Testis (tissue), 2 donors: ENCODE measurements at regions not wholly inside any gene's neighbourhood (a gene's known extent, or its start where the extent isn't known, plus 50 kb on each side); places are given as distances from the start of the nearest gene placed in this dataset.

Source experiments
- DNase-seq: peaks from one replicate; pipeline ENCODE4 v3.0.0-alpha.2; 2019
- H3K27ac ChIP-seq, 2 donors: fragments of 200-600 bp; sonication (generic); one replicate each; pipeline ENCODE4 v1.5.1; 2019
- H3K27me3 ChIP-seq: fragments of 200-600 bp; sonication (generic); one replicate; pipeline ENCODE4 v1.5.1; 2019
- H3K36me3 ChIP-seq: fragments of 200-600 bp; sonication (generic); one replicate; pipeline ENCODE4 v1.5.1; 2017; ENCODE audit warnings: low read depth; ENCODE audit errors: missing control alignments
- H3K4me1 ChIP-seq: fragments of 200-600 bp; sonication (generic); one replicate; pipeline ENCODE4 v1.5.1; 2019
- H3K4me3 ChIP-seq, 2 donors: fragments of 200-600 bp; sonication (generic); one replicate each; pipeline ENCODE4 v1.5.1; 2017 to 2019
- H3K9me3 ChIP-seq: fragments of 200-600 bp; sonication (generic); one replicate; pipeline ENCODE4 v1.5.1; 2017
- POLR2A ChIP-seq: fragments of 450-650 bp; IDR thresholded peaks from one replicate; pipeline ENCODE4 v1.6.1; 2017; ENCODE audit warnings: antibody characterized with exemption, mild to moderate bottlenecking, moderate library complexity
- WGBS, 2 donors: methylation state at CpG; one replicate each; pipeline ENCODE4 v1.1.5; 2018; 5-methylcytosine and 5-hydroxymethylcytosine counted together
- intact Hi-C: fragments of 100-400 bp; cut with DNase I; formaldehyde crosslinking; loops from one replicate; pipeline ENCODE4 v1.15.1; 2023; ENCODE audit warnings: low total_unique reads
- TF ChIP-seq, protein P1 (sequence below), 3 experiments: fragments of 450-650 bp in 2 of 3; fragments of 200-600 bp in 1 of 3; sonication (generic) in 1 of 3; IDR thresholded peaks; one replicate each; pipeline ENCODE4 v1.5.1; 2016 to 2019; ENCODE audit warnings: antibody characterized with exemption in 3 of 3, mild to moderate bottlenecking in 2 of 3, moderate library complexity in 1 of 3

DNA sequence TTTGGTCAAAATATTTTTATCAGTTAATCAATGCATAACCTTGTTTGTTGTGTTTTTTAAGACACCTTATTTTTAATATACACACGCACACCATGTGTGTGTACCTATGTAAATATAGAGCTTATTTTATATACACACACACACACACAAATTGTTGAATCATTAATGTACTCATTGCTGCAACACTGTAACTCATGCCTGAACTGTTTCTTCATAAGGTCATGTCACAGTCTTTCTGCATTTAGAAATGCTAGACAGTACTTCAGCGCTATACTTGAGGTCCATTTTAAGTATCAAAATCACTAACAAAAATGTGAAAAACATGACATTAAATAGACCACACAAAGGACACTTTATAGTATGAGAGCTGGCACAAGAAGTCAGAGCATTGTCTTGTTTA is 589.4 kb downstream of the SI start:
- Histone ChIP-seq H3K4me1 (no peaks in the 10 kb centered on the region), H3K27me3 (no peaks in the 10 kb centered on the region), H3K36me3 (no peaks in the 10 kb centered on the region), H3K9me3 (no peaks in the 10 kb centered on the region), H3K27ac (no peak overlapping the region), H3K4me3 (no peak overlapping the region)
- no peak for TF ChIP-seq POLR2A
- TF ChIP-seq, protein P1, sequence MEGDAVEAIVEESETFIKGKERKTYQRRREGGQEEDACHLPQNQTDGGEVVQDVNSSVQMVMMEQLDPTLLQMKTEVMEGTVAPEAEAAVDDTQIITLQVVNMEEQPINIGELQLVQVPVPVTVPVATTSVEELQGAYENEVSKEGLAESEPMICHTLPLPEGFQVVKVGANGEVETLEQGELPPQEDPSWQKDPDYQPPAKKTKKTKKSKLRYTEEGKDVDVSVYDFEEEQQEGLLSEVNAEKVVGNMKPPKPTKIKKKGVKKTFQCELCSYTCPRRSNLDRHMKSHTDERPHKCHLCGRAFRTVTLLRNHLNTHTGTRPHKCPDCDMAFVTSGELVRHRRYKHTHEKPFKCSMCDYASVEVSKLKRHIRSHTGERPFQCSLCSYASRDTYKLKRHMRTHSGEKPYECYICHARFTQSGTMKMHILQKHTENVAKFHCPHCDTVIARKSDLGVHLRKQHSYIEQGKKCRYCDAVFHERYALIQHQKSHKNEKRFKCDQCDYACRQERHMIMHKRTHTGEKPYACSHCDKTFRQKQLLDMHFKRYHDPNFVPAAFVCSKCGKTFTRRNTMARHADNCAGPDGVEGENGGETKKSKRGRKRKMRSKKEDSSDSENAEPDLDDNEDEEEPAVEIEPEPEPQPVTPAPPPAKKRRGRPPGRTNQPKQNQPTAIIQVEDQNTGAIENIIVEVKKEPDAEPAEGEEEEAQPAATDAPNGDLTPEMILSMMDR (IDR thresholded peaks at IDR 0.05): no peak
- 72 to 73% methylated on average over 2 of the region's 2 CpGs for WGBS, 2 donors
- intact Hi-C loops: no loop called here
- no peak for DNase-seq

- no peak for DNase-seq
- no peaks in the 10 kb centered on the region for H3K9me3 ChIP-seq
- no peak overlapping the region for H3K27ac ChIP-seq
- no peaks in the 10 kb centered on the region for H3K36me3 ChIP-seq
- intact Hi-C loops: no loop called here
- 53 to 56% methylated on average over 3 of the region's 3 CpGs for WGBS, 2 donors
- H3K27me3 ChIP-seq: no peaks in the 10 kb centered on the region
- no peak overlapping the region for H3K4me3 ChIP-seq
- no peaks in the 10 kb centered on the region for H3K4me1 ChIP-seq
- no peak for TF ChIP-seq POLR2A
- TF ChIP-seq, protein P1 (IDR thresholded peaks at IDR 0.05): no peak
Observed at GRCh38 chr3:164486150-164486549, 592.1 kb downstream of the SI start.

- no peak overlapping the region for H3K4me3 ChIP-seq
- H3K9me3 ChIP-seq: no peaks in the 10 kb centered on the region
- H3K36me3 ChIP-seq: no peaks in the 10 kb centered on the region
- H3K4me1 ChIP-seq: no peaks in the 10 kb centered on the region
- 49 to 89% methylated on average over 1 of the region's 1 CpG for WGBS, 2 donors
- intact Hi-C loops: no loop called here
- TF ChIP-seq POLR2A: no peak
- TF ChIP-seq, protein P1 (IDR thresholded peaks at IDR 0.05): no peak
- no peaks in the 10 kb centered on the region for H3K27me3 ChIP-seq
- H3K27ac ChIP-seq: no peak overlapping the region
- no peak for DNase-seq
Observed at GRCh38 chr3:164479978-164480377, 598.3 kb downstream of the SI start.

- Histone ChIP-seq H3K9me3 (no peaks in the 10 kb centered on the region), H3K27ac (no peak overlapping the region), H3K27me3 (no peaks in the 10 kb centered on the region), H3K4me3 (no peak overlapping the region), H3K36me3 (no peaks in the 10 kb centered on the region), H3K4me1 (no peaks in the 10 kb centered on the region)
- intact Hi-C loops: no loop called here
- DNase-seq: no peak
- 78 to 85% methylated on average over 1 of the region's 1 CpG for WGBS, 2 donors
- TF ChIP-seq POLR2A: no peak
- TF ChIP-seq, protein P1 (IDR thresholded peaks at IDR 0.05): no peak
Observed at GRCh38 chr3:164479406-164479805, 598.9 kb downstream of the SI start.

DNA sequence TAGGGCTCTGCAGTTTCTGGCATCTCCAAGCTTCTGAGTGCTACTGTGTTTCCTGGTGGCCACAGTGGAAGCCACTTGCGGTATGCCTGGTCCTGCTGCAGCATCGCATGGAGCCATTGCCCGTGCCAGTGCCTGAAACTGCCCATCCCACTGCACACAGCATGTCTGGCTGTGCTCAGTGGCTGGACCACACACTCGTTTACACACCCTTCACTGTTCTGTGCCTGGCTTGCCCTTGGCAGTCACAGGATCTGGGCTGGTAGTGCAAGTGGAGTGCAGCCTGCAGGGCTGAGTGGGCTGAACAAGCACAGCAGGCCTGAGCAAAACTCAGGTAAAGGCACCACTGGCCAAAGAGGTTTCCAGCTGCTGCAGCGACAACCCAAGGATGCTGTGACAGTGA is 600.0 kb downstream of the SI start:
- Histone ChIP-seq H3K27me3 (no peaks in the 10 kb centered on the region), H3K36me3 (no peaks in the 10 kb centered on the region), H3K27ac (no peak overlapping the region), H3K4me3 (no peak overlapping the region), H3K9me3 (no peaks in the 10 kb centered on the region), H3K4me1 (no peaks in the 10 kb centered on the region)
- 88 to 100% methylated on average over 5 of the region's 5 CpGs for WGBS, 2 donors
- intact Hi-C loops: no loop called here
- no peak for DNase-seq
- no peak for TF ChIP-seq POLR2A
- TF ChIP-seq, protein P1 (IDR thresholded peaks at IDR 0.05): no peak
